HG03159 (cell line): ENCODE measurements at regions not wholly inside any gene's neighbourhood (a gene's known extent, or its start where the extent isn't known, plus 50 kb on each side); places are given as distances from the start of the nearest gene placed in this dataset.

Source experiments
- ATAC-seq: cut with Tn5 transposase; IDR thresholded peaks from one replicate; pipeline ENCODE4 v1.9.1; 2021; ENCODE audit warnings: mild to moderate bottlenecking, moderate library complexity; ENCODE audit not compliant: unreplicated experiment

GRCh38 chr13:73684750-73685149 lies 449.5 kb downstream of the KLF12 start:
- ATAC-seq, result no peak

GRCh38 chr13:73684286-73684685 lies 449.9 kb downstream of the KLF12 start:
- no peak for ATAC-seq

- no peak for ATAC-seq
These were observed 450.5 kb downstream of the KLF12 start for GRCh38 chr13:73683746-73684145.

- ATAC-seq, result no peak
These were observed 452.4 kb downstream of the KLF12 start for GRCh38 chr13:73681779-73682178.

- no peak for ATAC-seq
These were observed 453.2 kb downstream of the KLF12 start for GRCh38 chr13:73681015-73681414.

GRCh38 chr13:73677048-73677601 lies 457.1 kb downstream of the KLF12 start:
- no peak for ATAC-seq

- no peak for ATAC-seq
These were observed 457.6 kb downstream of the KLF12 start for GRCh38 chr13:73676550-73677047.

- no peak for ATAC-seq
These were observed 458.4 kb downstream of the KLF12 start for GRCh38 chr13:73675821-73676220.

- ATAC-seq, result no peak
These were observed 459.6 kb downstream of the KLF12 start for GRCh38 chr13:73674570-73674969.

- ATAC-seq, result no peak
These were observed 460.3 kb downstream of the KLF12 start for GRCh38 chr13:73673931-73674330.

GRCh38 chr13:73672492-73672891 lies 461.7 kb downstream of the KLF12 start:
- no peak for ATAC-seq

GRCh38 chr13:73671732-73672131 lies 462.5 kb downstream of the KLF12 start:
- ATAC-seq, result no peak

- no peak for ATAC-seq
These were observed 463.2 kb downstream of the KLF12 start for GRCh38 chr13:73671011-73671410.

- no peak for ATAC-seq
These were observed 466.4 kb downstream of the KLF12 start for GRCh38 chr13:73667756-73668155.

- no peak for ATAC-seq
These were observed 468.9 kb downstream of the KLF12 start for GRCh38 chr13:73665261-73665660.

- ATAC-seq, result no peak
These were observed 469.4 kb downstream of the KLF12 start for GRCh38 chr13:73664851-73665250.

GRCh38 chr13:73662833-73663232 lies 471.4 kb downstream of the KLF12 start:
- ATAC-seq, result no peak

GRCh38 chr13:73661687-73662425 lies 472.3 kb downstream of the KLF12 start:
- no peak for ATAC-seq

- no peak for ATAC-seq
These were observed 473.1 kb downstream of the KLF12 start for GRCh38 chr13:73661066-73661465.

- no peak for ATAC-seq
These were observed 475.6 kb downstream of the KLF12 start for GRCh38 chr13:73658639-73659038.

GRCh38 chr13:73657821-73658540 lies 476.2 kb downstream of the KLF12 start:
- no peak for ATAC-seq

- no peak for ATAC-seq
These were observed 477.3 kb downstream of the KLF12 start for GRCh38 chr13:73656863-73657262.
